Fibroblast of peridontal ligament (primary cell): ENCODE measurements at regions not wholly inside any gene's neighbourhood (a gene's known extent, or its start where the extent isn't known, plus 50 kb on each side); places are given as distances from the start of the nearest gene placed in this dataset.

Experiments used
- DNase-seq: peaks from one replicate; pipeline ENCODE4 v3.0.0-alpha.2; 2010; ENCODE audit errors: extremely low read depth

DNA sequence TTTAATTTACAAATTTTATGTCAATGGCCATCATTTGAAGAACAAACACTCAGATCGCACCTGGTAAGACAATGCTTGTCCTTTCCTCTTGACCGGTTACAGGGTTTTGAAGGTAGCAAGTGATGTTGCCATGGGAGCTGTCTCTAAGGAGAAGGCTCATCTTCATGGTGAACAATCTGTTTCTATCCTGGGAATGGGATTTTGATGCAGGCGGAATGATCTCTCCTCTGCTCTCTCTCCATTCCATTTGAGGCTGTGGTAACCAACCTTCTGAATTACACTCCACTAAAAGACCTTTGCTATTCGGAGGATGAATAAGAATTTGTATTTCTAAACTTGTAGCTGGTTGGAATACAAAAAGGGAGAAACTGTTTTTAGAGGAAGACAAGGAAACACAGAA, 57.9 kb upstream of the SLC5A9 start:
- DNase-seq = no peak

DNA sequence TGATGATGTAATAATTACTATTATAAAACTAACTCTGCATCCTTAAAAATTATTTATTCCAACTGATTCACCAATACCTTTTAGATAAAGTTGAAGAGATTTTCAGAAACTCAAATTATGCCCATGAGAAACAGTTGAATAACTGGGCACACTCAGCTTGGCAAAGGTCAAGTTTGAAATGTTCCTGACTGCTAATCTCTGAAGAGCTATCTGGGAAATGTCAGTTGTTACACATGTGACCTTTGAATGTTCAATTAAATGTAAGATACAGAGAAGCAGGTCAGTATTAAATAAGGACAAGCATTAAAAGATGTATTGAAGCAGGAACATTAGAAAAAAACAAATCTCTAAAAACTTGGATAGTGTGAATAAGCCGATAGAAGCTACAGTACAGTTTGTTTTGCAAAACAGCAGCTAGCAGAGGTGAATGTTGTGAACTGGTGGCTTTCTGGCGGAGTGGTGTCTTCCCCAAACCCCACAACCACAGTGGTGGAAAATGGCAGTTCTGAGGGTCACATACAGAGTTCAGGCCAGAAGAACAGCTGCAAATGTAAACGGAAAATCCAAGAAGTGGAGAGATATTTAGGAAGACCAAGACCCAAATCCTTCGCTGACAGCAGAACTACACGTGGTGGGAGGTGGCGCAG, 61.9 kb upstream of the SLC5A9 start:
- no peak for DNase-seq

DNA sequence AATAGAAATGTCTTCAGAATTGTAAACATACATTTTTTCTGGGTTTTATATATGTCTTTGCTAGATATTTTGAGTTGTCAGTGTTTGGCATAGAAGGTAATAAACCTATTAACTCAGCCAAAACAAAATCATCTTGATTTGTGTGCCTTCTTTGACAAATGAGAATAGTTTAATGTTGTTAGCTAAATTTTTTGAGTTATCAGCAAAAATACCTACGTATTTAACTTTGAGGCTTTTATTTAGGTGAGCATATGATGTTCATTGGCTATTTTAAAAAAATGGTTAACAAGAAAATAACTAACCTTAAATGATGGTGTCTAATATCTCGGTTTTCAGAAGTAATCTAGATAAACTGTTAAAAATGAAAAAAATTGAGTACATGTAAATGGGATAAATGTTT, 83.2 kb upstream of the SLC5A9 start:
- no peak for DNase-seq

DNA sequence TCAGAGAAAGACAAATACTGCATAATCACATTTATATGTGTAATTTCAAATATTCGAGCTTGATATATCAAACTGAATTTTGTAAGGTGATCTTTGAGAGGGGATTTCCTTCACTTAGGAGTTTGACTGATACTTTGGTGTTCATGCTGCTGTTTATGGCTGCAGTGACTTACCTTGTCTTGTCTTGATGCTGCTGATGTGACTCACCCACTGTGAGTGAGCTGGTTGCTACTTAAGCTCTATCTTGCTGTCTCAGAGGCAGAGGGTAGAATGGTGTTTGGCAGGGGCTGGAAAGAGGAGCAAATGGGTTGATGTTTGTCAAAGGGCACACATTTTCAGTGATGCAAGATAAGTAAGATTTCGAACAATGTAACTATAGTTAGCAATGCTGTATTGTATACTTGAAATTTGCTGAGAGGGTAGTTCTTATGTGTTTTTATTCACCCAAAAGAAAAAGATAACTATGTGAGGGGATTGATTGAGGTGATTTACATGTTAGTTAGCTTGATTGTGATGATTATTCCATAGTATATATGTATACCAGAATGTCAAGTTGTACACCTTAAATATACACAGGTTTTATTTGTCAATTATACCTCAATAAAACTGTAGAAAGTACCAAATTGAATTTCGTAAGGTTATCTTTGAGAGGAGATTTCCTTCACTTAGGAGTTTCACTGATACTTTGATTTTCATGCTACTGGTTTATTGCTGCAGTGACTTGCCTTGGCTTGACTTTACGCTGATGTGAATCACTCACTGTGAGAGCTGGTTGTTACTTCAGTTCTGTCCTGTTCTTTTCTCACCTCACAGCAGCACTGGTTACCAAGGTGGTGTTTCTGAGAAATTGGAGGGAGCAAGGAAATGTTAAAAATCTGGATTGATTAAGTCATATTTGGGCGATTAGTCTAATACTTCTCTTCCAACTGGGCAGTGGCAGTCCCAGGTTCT, 94.5 kb upstream of the SLC5A9 start:
- DNase-seq = no peak

GRCh38 chr1:48123647-48124046, 98.9 kb upstream of the SLC5A9 start:
- DNase-seq = no peak

DNA sequence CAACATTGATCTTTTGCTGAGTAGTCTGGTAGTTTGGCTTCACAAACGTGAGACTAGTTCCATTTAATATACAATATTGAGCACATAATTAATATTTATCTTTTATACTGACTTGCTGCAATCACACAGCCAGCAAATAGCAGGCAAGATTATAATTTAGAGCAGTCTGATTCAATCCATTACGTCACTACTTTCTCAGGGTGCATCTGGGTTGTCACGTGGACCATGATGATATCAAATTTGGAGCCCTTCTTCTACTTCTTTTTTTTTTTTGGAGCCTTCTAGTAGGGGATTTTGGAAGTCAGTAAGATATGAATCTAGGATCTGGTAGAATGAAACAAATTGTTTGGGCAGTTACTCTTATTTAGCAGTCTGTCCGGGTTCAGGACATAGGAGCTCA, 100.6 kb upstream of the SLC5A9 start:
- no peak for DNase-seq

- no peak for DNase-seq
Measured at GRCh38 chr1:48120621-48121020, 101.9 kb upstream of the SLC5A9 start.

DNA sequence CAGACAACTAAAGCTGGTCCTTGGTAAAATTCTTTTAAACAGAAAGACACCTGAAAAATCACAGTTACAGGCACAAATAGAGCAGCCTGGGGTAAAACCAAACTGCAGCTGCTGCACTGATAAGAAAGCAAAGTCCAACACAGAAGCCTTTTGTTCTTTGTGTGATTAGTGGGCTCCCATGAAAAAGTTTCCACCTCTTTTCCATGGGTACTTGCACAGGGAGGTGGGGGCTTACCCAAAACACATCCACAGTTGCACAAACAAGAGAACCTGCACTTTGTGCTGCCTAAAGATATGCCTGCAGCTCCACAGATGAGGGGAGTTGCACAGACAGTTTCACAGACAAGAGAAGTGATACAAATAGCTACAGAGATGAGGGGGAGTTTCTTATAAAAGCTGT, 106.7 kb upstream of the SLC5A9 start:
- DNase-seq = no peak

GRCh38 chr1:48114596-48115382, 107.7 kb upstream of the SLC5A9 start:
- DNase-seq = no peak

DNA sequence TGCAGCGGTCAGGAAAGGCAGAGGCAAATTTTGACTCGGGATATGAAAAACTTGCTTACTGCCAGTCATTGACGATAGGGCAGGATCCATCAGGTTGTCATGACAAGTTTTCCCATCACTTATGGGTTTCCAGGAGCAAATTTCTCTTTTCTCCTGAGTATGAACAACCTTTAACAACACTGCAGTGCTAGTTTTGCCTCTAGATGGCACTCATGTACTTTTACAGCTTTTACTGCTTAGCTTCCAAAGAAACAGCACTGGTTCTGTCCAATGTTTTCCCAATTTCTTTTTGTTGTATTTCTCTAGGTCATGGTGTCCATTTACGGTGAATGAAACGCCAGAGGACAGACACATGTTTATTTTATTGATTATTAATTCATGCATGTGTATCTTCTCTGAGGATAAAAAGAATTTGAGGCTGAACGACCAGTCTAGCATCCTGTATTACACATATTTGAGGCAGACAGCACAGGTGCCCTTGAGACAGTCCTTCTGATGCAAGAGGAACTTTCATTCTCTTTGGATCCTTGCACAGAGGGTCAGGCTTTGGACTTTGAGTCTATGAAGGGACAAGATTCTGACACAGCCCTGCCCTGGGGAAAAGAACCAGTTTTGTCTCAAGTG, 112.3 kb upstream of the TRABD2B start:
- peak; percentile 77 for DNase-seq

GRCh38 chr1:48107516-48107915, 110.3 kb upstream of the TRABD2B start:
- no peak for DNase-seq

- DNase-seq = no peak
Measured at GRCh38 chr1:48106049-48106448, 108.9 kb upstream of the TRABD2B start.

DNA sequence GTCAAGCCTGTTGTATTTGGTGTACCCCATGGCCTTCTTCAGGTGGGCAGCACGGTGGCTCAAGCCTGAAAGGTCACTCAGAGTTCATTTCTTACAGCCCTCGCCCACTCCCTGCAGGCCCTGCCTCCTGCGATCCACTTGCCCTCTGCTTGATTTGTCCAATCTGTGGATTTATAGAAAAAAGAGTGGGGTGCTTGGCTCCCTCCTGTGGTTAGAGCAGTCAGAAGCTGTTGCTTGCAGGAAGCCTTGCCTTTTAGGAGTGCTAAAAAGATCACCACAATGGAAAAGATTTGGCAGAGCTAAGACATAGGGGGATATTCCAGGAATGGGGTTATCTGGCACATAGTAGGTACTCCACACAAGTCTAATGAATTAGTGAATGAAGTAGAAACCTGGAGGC, 108.0 kb upstream of the TRABD2B start:
- peak; percentile 21 for DNase-seq

DNA sequence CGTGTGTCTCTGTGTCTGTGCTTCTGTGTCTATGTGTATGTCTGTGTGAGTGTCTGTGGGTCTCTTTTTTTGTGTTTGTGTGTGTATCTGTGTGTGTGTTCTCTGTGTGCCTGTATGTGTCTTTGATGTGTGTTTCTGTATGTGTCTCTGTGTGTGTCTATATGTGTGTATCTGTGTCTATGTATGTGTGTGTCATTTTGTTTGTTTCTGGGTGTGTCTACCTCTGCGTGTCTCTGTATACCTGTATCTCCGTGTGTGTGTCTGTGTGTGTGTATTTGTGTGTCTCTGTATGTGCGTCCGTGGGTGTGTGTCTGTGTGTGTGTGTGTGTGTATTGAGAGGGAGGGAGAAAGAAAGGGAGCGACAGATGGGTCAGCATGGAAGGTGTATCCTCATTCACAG, 106.3 kb upstream of the TRABD2B start:
- no peak for DNase-seq

DNA sequence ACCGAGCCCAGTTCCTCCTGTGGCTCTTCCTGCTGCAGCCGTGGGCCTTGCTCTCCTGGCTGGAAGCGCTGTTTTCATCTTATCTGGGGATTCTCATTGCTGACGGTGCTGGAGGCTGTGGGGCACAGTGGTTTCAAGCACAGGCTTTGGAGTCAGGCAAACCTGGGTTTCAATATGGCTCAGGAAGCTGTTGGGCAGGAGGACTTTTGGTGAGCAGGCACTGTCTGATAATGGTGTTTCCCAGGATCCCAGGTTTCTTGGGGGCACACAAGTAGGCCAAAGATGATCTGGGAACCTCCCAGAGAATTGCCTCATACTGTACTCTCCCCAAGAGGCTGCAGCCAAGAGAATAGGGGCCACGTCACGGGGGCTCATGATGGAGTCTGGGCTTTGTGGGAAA, 105.6 kb upstream of the TRABD2B start:
- no peak for DNase-seq

- DNase-seq = no peak
Measured at GRCh38 chr1:48099072-48099773, 102.0 kb upstream of the TRABD2B start.

DNA sequence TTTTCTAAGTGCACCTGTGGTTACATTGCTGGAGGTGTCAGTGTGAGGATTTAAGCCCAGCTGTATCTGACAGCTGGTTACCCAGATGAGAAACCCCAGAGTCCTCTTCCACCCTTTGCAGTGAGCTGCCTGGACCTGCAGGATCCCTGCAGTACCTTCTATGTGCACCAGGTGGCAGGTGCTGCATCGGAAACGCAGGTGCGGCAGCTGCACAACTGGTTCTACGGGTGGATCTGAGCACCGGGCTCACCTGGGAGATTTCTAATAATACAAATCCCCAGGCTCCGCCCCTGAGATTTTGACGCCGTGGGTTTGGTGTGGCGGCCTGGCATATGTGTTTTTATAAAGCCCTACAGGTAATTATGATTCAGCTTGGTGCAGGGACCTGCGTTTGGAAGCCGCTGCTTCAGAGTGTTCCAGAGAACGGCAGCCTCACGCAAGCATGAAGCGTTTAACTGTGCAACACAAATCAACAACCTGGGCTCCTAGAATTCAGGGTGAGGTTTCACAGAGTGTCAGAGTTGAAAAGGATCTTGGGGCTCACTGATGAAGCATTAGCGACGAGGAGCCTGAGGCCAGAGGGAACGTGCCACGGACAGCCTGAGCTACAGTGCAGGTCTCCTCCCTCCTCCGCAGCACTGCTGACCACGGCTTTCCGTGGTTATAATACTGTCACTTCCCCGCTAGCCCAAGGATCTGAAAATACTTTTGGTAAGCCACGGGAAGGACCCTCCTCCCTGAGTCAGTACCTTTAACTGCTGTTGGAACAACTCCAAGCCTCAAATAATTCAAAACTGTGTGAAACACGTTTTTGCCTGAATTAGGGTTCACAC, 96.7 kb upstream of the TRABD2B start:
- DNase-seq = peak; percentile 16

- no peak for DNase-seq
Measured at GRCh38 chr1:48093147-48093546, 96.0 kb upstream of the TRABD2B start.

GRCh38 chr1:48092401-48092800, 95.2 kb upstream of the TRABD2B start:
- no peak for DNase-seq

DNA sequence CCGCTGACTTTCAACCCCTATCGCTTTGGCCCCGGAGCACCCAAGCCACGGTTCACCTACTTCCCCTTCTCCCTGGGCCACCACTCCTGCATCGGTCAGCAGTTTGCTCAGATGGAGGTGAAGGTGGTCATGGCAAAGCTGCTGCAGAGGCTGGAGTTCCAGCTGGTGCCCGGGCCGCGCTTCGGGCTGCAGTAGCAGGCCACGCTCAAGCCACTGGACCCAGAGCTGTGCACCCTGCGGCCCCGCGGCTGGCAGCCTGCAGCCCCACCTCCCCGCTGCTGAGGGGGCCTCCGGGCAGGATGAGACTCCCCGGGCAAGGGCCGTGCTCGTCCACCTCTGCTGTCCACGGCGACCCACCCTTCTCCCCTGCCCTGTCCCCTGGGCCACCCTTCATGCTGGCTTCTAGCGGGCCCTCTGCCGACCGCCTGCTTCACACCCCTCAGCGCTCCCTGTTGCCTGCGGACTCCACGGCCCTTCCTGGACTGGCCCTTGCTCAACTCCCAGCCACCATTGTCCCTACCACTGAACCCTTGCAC, 92.2 kb upstream of the TRABD2B start:
- DNase-seq = no peak
